ENCODE measurements at regions not wholly inside any gene's neighbourhood (a gene's known extent, or its start where the extent isn't known, plus 50 kb on each side); places are given as distances from the start of the nearest gene placed in this dataset.

DNA sequence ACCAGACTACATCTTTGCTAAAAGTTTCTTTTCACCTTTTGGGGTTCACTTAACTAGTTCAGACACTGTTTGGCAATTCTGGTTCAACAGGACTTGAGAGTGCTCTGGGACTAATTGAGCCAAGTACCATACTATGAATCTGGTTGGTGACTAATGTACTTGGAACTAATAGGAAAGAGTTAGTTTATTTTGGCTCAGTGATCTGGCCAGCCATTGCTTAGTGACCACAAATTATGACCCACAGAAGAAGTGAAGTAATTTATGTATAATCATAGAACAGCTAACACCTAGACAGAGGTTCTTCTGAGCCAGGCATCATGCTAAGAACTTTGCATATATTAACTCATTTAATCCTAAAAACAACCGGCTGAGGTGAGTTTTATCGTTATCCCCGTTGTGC is 126.5 kb upstream of the JCAD start:
- TF ChIP-seq CTCF (IDR thresholded peaks at IDR 0.05; ENCODE audit: low read depth, low read length): no peak
- in situ Hi-C loops (cut with HindIII; ENCODE audit: low sequenced_read_pairs): no loop called here
- peak; percentile 91 for DNase-seq (ENCODE audit: low read depth, low spot score)
- no peak overlapping the region for H3K4me3 ChIP-seq (ENCODE audit: low read depth, low read length)

DNA sequence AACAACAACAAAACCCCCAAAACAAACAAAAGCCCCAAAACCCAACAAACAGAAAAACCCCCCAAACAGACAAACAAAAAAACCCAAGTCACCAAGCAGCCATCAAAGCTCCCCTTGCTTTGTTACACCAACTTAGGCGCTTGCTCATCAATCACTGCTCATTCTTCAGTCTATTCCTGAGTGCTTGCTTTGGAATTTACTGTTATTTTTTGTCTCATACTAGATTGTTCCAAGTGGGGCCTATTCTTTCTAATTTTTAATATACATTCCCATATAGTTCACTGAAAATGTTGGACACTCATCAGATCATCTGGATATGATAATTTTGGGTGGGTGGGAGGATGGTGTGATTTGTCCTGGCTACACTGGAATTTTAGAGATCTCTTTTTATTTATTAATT is 126.0 kb upstream of the JCAD start:
- no peak for TF ChIP-seq CTCF (IDR thresholded peaks at IDR 0.05; ENCODE audit: low read depth, low read length)
- no peak overlapping the region for H3K4me3 ChIP-seq (ENCODE audit: low read depth, low read length)
- no peak for DNase-seq (ENCODE audit: low read depth, low spot score)
- in situ Hi-C loops (cut with HindIII; ENCODE audit: low sequenced_read_pairs): no loop called here

DNA sequence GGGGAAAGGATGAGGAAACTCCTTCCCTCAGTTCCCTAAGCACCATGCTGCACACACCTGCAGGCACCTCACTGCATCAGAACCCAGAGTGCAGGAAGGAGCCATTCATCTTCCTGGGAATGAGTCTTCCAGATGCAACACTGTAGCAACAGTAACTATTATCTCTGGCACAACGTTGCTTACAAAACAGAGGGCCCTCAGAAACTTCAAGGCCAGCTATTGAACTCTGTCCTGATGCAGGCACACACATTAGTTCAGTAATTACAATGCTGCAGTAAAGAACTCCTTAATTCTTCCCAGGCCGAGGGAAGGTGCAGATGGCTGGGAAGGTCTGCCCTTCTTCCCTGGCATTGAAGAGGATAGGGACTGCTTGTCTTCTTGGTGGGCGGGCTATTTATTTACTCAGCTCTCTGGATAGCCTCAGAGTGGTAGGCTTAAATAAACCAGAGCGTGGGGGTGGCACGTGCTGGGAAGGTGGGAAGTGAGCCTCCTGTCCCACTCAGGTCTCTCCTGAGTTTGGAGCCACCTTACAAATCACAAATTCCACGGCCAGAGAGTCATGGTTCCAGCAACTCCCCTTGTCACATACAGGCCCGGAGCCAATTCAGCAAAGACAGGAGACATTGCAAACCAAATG is 125.1 kb upstream of the JCAD start:
- TF ChIP-seq CTCF (IDR thresholded peaks at IDR 0.05; ENCODE audit: low read depth, low read length): no peak
- DNase-seq (ENCODE audit: low read depth, low spot score): peak; percentile 42
- H3K4me3 ChIP-seq (ENCODE audit: low read depth, low read length): no peak overlapping the region
- in situ Hi-C loops (cut with HindIII; ENCODE audit: low sequenced_read_pairs): no loop called here

GRCh38 chr10:30183055-30183402 is 123.6 kb upstream of the JCAD start:
- H3K4me3 ChIP-seq (ENCODE audit: low read depth, low read length): no peak overlapping the region
- no peak for TF ChIP-seq CTCF (IDR thresholded peaks at IDR 0.05; ENCODE audit: low read depth, low read length)
- no peak for DNase-seq (ENCODE audit: low read depth, low spot score)
- in situ Hi-C loops (cut with HindIII; ENCODE audit: low sequenced_read_pairs): no loop called here

- in situ Hi-C loops (cut with HindIII; ENCODE audit: low sequenced_read_pairs): no loop called here
- DNase-seq (ENCODE audit: low read depth, low spot score): peak; percentile 88
- no peak overlapping the region for H3K4me3 ChIP-seq (ENCODE audit: low read depth, low read length)
- TF ChIP-seq CTCF (IDR thresholded peaks at IDR 0.05; ENCODE audit: low read depth, low read length): no peak
Measured at GRCh38 chr10:30182191-30183054, 123.0 kb upstream of the JCAD start.

GRCh38 chr10:30178356-30178964 is 119.1 kb upstream of the JCAD start:
- TF ChIP-seq CTCF (IDR thresholded peaks at IDR 0.05; ENCODE audit: low read depth, low read length): no peak
- H3K4me3 ChIP-seq (ENCODE audit: low read depth, low read length): no peak overlapping the region
- DNase-seq (ENCODE audit: low read depth, low spot score): peak; percentile 46
- in situ Hi-C loops (cut with HindIII; ENCODE audit: low sequenced_read_pairs): no loop called here
